ENCODE measurements at regions not wholly inside any gene's neighbourhood (a gene's known extent, or its start where the extent isn't known, plus 50 kb on each side); places are given as distances from the start of the nearest gene placed in this dataset.

GRCh38 chr4:85177092-85177491, 210.6 kb upstream of the WDFY3 start:
- H4K20me1 ChIP-seq (ENCODE audit: low read depth, low read length): no peaks in the 10 kb centered on the region
- no peak overlapping the region for H3K9ac ChIP-seq (ENCODE audit: low read length)
- H3F3A ChIP-seq (ENCODE audit: insufficient read depth): no peaks in the 10 kb centered on the region
- H3K9me2 ChIP-seq (replicated peaks; ENCODE audit: insufficient read depth, low read length): no peaks in the 10 kb centered on the region
- H3K27me3 ChIP-seq (ENCODE audit: low read length): no peaks in the 10 kb centered on the region
- no peak overlapping the region for H2AFZ ChIP-seq (ENCODE audit: low read depth, low read length, severe bottlenecking)
- H3K36me3 ChIP-seq (ENCODE audit: low read length): no peaks in the 10 kb centered on the region
- no peaks in the 10 kb centered on the region for H3K9me3 ChIP-seq (ENCODE audit: insufficient read depth, low read length)
- TF ChIP-seq, protein P1, sequence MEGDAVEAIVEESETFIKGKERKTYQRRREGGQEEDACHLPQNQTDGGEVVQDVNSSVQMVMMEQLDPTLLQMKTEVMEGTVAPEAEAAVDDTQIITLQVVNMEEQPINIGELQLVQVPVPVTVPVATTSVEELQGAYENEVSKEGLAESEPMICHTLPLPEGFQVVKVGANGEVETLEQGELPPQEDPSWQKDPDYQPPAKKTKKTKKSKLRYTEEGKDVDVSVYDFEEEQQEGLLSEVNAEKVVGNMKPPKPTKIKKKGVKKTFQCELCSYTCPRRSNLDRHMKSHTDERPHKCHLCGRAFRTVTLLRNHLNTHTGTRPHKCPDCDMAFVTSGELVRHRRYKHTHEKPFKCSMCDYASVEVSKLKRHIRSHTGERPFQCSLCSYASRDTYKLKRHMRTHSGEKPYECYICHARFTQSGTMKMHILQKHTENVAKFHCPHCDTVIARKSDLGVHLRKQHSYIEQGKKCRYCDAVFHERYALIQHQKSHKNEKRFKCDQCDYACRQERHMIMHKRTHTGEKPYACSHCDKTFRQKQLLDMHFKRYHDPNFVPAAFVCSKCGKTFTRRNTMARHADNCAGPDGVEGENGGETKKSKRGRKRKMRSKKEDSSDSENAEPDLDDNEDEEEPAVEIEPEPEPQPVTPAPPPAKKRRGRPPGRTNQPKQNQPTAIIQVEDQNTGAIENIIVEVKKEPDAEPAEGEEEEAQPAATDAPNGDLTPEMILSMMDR (IDR thresholded peaks at IDR 0.05; ENCODE audit: insufficient read depth, low read length, poor library complexity, severe bottlenecking): no peak
- no peak for TF ChIP-seq EZH2phosphoT487 (conservative IDR thresholded peaks at IDR 0.05; ENCODE audit: low read length)
- no peaks in the 10 kb centered on the region for H3K79me2 ChIP-seq (ENCODE audit: insufficient read depth, low read length)
- H3K4me2 ChIP-seq (ENCODE audit: low read depth, low read length, poor library complexity, severe bottlenecking): no peak overlapping the region
- no peak overlapping the region for H3K27ac ChIP-seq (ENCODE audit: low read depth, low read length)
- no peak overlapping the region for H3K4me3 ChIP-seq (ENCODE audit: insufficient read depth, low read length, poor library complexity, severe bottlenecking)

DNA sequence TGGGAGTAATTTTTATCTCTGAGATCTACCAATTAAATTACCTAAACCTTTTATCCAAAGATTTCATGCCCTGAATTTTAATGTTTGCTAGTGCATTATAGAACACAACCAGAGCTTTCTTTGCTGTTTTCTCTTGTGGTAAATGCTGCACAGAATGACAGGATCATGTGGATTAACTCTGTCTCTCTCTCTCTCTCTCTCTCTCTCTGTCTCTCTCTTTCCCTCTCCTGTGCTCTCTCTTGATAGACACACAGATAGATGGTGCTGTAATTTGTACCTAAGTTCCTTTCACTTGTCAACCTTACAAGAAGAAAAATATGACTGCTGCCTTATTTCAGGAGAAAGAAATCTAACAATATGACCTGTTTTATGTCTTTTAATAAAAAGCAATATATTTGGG, 211.2 kb upstream of the WDFY3 start:
- H3K9me3 ChIP-seq (ENCODE audit: insufficient read depth, low read length): no peaks in the 10 kb centered on the region
- H3K9ac ChIP-seq (ENCODE audit: low read length): no peak overlapping the region
- H3K36me3 ChIP-seq (ENCODE audit: low read length): no peaks in the 10 kb centered on the region
- no peaks in the 10 kb centered on the region for H3K9me2 ChIP-seq (replicated peaks; ENCODE audit: insufficient read depth, low read length)
- H3K4me2 ChIP-seq (ENCODE audit: low read depth, low read length, poor library complexity, severe bottlenecking): no peak overlapping the region
- no peaks in the 10 kb centered on the region for H4K20me1 ChIP-seq (ENCODE audit: low read depth, low read length)
- H3K27ac ChIP-seq (ENCODE audit: low read depth, low read length): no peak overlapping the region
- no peaks in the 10 kb centered on the region for H3F3A ChIP-seq (ENCODE audit: insufficient read depth)
- no peak overlapping the region for H3K4me3 ChIP-seq (ENCODE audit: insufficient read depth, low read length, poor library complexity, severe bottlenecking)
- H2AFZ ChIP-seq (ENCODE audit: low read depth, low read length, severe bottlenecking): no peak overlapping the region
- TF ChIP-seq EZH2phosphoT487 (conservative IDR thresholded peaks at IDR 0.05; ENCODE audit: low read length): no peak
- TF ChIP-seq, protein P1 (IDR thresholded peaks at IDR 0.05; ENCODE audit: insufficient read depth, low read length, poor library complexity, severe bottlenecking): no peak
- no peaks in the 10 kb centered on the region for H3K27me3 ChIP-seq (ENCODE audit: low read length)
- no peaks in the 10 kb centered on the region for H3K79me2 ChIP-seq (ENCODE audit: insufficient read depth, low read length)

- Histone ChIP-seq H3K9me2 (replicated peaks; ENCODE audit: insufficient read depth, low read length) (no peaks in the 10 kb centered on the region), H3K79me2 (ENCODE audit: insufficient read depth, low read length) (no peaks in the 10 kb centered on the region), H3K36me3 (ENCODE audit: low read length) (no peaks in the 10 kb centered on the region), H3F3A (ENCODE audit: insufficient read depth) (no peaks in the 10 kb centered on the region), H4K20me1 (ENCODE audit: low read depth, low read length) (no peaks in the 10 kb centered on the region), H3K9ac (ENCODE audit: low read length) (no peak overlapping the region), H3K27me3 (ENCODE audit: low read length) (no peaks in the 10 kb centered on the region), H3K4me3 (ENCODE audit: insufficient read depth, low read length, poor library complexity, severe bottlenecking) (no peak overlapping the region), H3K9me3 (ENCODE audit: insufficient read depth, low read length) (no peaks in the 10 kb centered on the region), H3K27ac (ENCODE audit: low read depth, low read length) (no peak overlapping the region), H2AFZ (ENCODE audit: low read depth, low read length, severe bottlenecking) (no peak overlapping the region), H3K4me2 (ENCODE audit: low read depth, low read length, poor library complexity, severe bottlenecking) (no peak overlapping the region)
- TF ChIP-seq, protein P1 (IDR thresholded peaks at IDR 0.05; ENCODE audit: insufficient read depth, low read length, poor library complexity, severe bottlenecking): no peak
- TF ChIP-seq EZH2phosphoT487 (conservative IDR thresholded peaks at IDR 0.05; ENCODE audit: low read length): no peak
These were observed 214.0 kb upstream of the WDFY3 start for GRCh38 chr4:85180533-85180932.

Measured in SU-DHL-6 (cell line).